BJ (cell line): ENCODE measurements at regions not wholly inside any gene's neighbourhood (a gene's known extent, or its start where the extent isn't known, plus 50 kb on each side); places are given as distances from the start of the nearest gene placed in this dataset.

Experiments
- CTCF ChIA-PET: fragments of 350-600 bp; formaldehyde crosslinking; extraction: SDS; loops from one replicate; lab custom pipeline; 2021; ENCODE audit warnings: antibody characterized with exemption, inconsistent platforms; lab: Yijun Ruan, JAX
- POLR2A ChIA-PET: fragments of 300-600 bp; sonication (Branson Sonifier 250); formaldehyde crosslinking; extraction: SDS; loops from one replicate; lab custom pipeline; 2021; ENCODE audit warnings: antibody characterized with exemption; lab: Charles Lee
- DNase-seq: peaks from one replicate; pipeline ENCODE4 v3.0.0-alpha.2; 2011; ENCODE audit warnings: low read depth
- H3K27me3 ChIP-seq: 2 replicates; pipeline ENCODE4 v1.6.0; 2011; ENCODE audit warnings: low read length; ENCODE audit not compliant: control insufficient read depth, insufficient read depth
- H3K36me3 ChIP-seq: 2 replicates; pipeline ENCODE4 v1.5.1; 2011; ENCODE audit warnings: low read length; ENCODE audit not compliant: control insufficient read depth, insufficient read depth
- H3K4me3 ChIP-seq: 2 replicates; pipeline ENCODE4 v1.5.1; 2011; ENCODE audit warnings: low read depth, mild to moderate bottlenecking, control low read depth, low read length
- TF ChIP-seq, protein P1 (sequence below): IDR thresholded peaks from 2 replicates; pipeline ENCODE4 v1.5.1; 2011; ENCODE audit warnings: low read depth, mild to moderate bottlenecking, control low read depth, inconsistent platforms, low read length, moderate library complexity; ENCODE audit not compliant: insufficient read depth

DNA sequence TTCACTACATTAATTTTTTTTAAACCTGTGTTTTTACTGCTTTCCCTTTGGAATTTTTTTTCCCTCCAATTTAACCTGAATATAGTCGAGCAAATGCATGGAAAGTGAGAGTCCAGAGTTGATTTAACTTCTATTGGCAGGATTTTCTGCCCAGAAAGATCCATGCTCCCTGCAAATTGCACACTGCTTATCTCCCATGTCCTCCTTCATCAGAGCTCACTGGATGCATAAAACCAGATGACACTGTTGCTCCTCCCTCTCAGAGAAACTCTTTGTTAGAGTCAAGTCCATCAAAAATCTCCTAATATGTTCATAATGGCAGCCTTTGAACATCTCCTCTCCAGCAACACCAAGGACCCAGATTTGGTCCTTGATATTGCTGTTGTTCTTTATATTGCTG, 297.0 kb upstream of the SLC24A2 start:
- CTCF ChIA-PET: no interaction called here
- POLR2A ChIA-PET: no interaction called here
- no peak for DNase-seq
- Histone ChIP-seq H3K27me3 (no peaks in the 10 kb centered on the region), H3K36me3 (no peaks in the 10 kb centered on the region), H3K4me3 (no peak overlapping the region)
- TF ChIP-seq, protein P1, sequence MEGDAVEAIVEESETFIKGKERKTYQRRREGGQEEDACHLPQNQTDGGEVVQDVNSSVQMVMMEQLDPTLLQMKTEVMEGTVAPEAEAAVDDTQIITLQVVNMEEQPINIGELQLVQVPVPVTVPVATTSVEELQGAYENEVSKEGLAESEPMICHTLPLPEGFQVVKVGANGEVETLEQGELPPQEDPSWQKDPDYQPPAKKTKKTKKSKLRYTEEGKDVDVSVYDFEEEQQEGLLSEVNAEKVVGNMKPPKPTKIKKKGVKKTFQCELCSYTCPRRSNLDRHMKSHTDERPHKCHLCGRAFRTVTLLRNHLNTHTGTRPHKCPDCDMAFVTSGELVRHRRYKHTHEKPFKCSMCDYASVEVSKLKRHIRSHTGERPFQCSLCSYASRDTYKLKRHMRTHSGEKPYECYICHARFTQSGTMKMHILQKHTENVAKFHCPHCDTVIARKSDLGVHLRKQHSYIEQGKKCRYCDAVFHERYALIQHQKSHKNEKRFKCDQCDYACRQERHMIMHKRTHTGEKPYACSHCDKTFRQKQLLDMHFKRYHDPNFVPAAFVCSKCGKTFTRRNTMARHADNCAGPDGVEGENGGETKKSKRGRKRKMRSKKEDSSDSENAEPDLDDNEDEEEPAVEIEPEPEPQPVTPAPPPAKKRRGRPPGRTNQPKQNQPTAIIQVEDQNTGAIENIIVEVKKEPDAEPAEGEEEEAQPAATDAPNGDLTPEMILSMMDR: no peak

DNA sequence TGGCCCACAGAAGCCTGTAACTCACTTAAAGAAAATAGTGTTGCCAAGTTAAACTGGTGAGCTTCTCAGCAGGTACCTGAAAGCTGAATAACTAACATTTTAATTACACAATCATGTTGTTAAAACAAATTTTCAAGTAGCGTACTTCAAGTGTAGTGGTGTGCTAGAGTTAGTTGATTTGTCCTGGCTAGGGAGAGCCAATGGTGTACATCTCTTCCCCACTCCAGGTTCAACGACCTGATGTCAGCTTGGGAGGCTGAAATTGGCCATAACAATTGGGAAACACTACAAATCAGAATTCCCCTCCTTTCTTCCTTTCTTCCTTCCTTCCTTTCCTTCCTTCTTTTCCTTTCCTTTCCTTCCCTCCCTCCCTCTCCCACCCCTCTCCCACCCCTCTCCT, 295.3 kb upstream of the SLC24A2 start:
- Histone ChIP-seq H3K4me3 (no peak overlapping the region), H3K36me3 (no peaks in the 10 kb centered on the region), H3K27me3 (no peaks in the 10 kb centered on the region)
- TF ChIP-seq, protein P1: no peak
- ChIA-PET CTCF (no interaction called here), POLR2A (no interaction called here)
- DNase-seq: no peak

DNA sequence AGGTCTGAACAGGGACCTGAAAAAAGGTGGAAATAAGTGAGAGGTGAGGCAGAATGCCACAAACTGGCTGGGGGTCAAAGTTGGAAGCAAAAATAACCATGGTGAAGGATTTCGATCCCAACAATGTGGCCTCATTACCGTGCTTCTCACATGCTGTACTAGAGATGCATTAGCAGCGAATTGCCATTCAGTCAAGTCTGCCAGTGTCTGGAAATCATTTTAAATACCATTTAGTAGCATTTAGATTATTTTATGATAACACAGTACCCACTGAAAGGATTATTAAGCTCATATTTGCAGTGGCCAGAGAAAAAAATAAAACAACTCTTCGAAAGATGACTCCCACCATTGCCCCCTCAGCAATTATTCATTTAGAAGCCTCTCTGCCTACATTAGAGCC, 294.6 kb upstream of the SLC24A2 start:
- TF ChIP-seq, protein P1: no peak
- CTCF ChIA-PET: no interaction called here
- DNase-seq: no peak

DNA sequence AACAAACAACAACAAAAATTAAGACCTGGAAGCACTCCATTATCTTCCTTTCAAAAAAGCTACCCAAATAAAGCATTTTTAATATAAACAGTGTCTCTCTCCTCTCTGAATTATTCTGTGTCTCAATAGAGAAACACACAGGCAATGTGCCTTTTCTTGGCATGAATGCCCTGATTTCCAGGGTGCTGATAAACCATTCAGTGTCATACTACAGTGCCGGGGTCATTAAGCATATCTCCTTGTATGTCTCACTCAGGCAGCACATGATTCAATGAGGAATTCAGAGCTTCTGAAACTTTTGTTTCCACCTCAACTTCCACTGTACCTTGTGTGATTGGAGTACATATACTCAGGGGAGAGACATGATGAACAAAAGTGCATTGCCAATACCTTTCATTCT, 294.0 kb upstream of the SLC24A2 start:
- ChIA-PET CTCF (interaction anchor here (0.8 kb wide), 1 partner anchor 21 kb away, joined by 3 read pairs; no protein-coding TSS in a partner anchor), POLR2A (no interaction called here)
- no peak for DNase-seq
- TF ChIP-seq, protein P1: no peak
- Histone ChIP-seq H3K36me3 (no peaks in the 10 kb centered on the region), H3K4me3 (no peak overlapping the region), H3K27me3 (no peaks in the 10 kb centered on the region)

More for the DNA sequence above, 294.6 kb upstream of the SLC24A2 start:
- POLR2A ChIA-PET: no interaction called here
- no peaks in the 10 kb centered on the region for H3K36me3 ChIP-seq
- H3K27me3 ChIP-seq: no peaks in the 10 kb centered on the region
- no peak overlapping the region for H3K4me3 ChIP-seq

DNA sequence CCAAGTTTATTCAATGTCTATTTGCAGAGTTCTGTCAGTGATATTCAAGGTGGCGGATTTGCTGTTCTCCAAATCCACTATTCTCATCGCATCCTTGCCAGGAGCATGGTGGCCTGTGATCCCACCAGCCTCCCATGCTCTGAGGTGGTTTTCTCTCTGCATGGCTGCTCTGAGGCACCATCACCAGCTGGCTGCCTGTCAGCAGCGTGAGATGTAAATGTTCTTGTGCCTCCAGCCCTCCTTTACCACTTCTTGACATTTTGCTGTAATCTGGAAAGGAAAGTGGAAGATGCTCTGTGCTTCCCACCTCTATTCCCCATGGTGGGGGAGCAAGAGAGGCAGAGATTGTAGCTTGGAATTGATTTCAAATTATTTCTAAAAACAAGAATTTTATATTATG, 293.6 kb upstream of the SLC24A2 start:
- no peaks in the 10 kb centered on the region for H3K36me3 ChIP-seq
- POLR2A ChIA-PET: no interaction called here
- H3K4me3 ChIP-seq: no peak overlapping the region
- no peak for DNase-seq
- no peaks in the 10 kb centered on the region for H3K27me3 ChIP-seq
- CTCF ChIA-PET: interaction anchor here (0.8 kb wide), 1 partner anchor 21 kb away, joined by 3 read pairs; no protein-coding TSS in a partner anchor
- TF ChIP-seq, protein P1: no peak
